GM18508 (cell line): ENCODE measurements at regions not wholly inside any gene's neighbourhood (a gene's known extent, or its start where the extent isn't known, plus 50 kb on each side); places are given as distances from the start of the nearest gene placed in this dataset.

ENCODE experiments used
- ATAC-seq: cut with Tn5 transposase; IDR thresholded peaks from one replicate; pipeline ENCODE4 v1.9.1; 2021; ENCODE audit warnings: moderate number of reproducible peaks; ENCODE audit not compliant: insufficient read depth, unreplicated experiment

- ATAC-seq, result no peak
These were observed 442.6 kb downstream of the CMPK2 start for GRCh38 chr2:6423157-6423556.

- no peak for ATAC-seq
These were observed 441.8 kb downstream of the CMPK2 start for GRCh38 chr2:6423944-6424343.

- ATAC-seq, result no peak
These were observed 440.7 kb downstream of the CMPK2 start for GRCh38 chr2:6425032-6425431.

GRCh38 chr2:6429210-6429986 is 436.3 kb downstream of the CMPK2 start:
- ATAC-seq, result no peak

- ATAC-seq, result no peak
These were observed 431.3 kb downstream of the CMPK2 start for GRCh38 chr2:6434438-6434837.

GRCh38 chr2:6441800-6442199 is 423.9 kb downstream of the CMPK2 start:
- ATAC-seq, result no peak

- ATAC-seq, result no peak
These were observed 423.3 kb downstream of the CMPK2 start for GRCh38 chr2:6442252-6442985.

- no peak for ATAC-seq
These were observed 422.5 kb downstream of the CMPK2 start for GRCh38 chr2:6443061-6443823.

- ATAC-seq, result no peak
These were observed 421.2 kb downstream of the CMPK2 start for GRCh38 chr2:6444514-6444913.

- ATAC-seq, result no peak
These were observed 420.6 kb downstream of the CMPK2 start for GRCh38 chr2:6445156-6445555.

- ATAC-seq, result no peak
These were observed 418.6 kb downstream of the CMPK2 start for GRCh38 chr2:6446938-6447608.

GRCh38 chr2:6448893-6449292 is 416.8 kb downstream of the CMPK2 start:
- no peak for ATAC-seq

- ATAC-seq, result no peak
These were observed 416.4 kb downstream of the CMPK2 start for GRCh38 chr2:6449343-6449742.

- no peak for ATAC-seq
These were observed 412.8 kb downstream of the CMPK2 start for GRCh38 chr2:6452702-6453481.

GRCh38 chr2:6454286-6454990 is 411.3 kb downstream of the CMPK2 start:
- ATAC-seq, result no peak

GRCh38 chr2:6459138-6459537 is 406.6 kb downstream of the CMPK2 start:
- no peak for ATAC-seq

GRCh38 chr2:6470518-6470917 is 395.2 kb downstream of the CMPK2 start:
- ATAC-seq, result no peak

GRCh38 chr2:6471419-6471818 is 394.3 kb downstream of the CMPK2 start:
- no peak for ATAC-seq
